Epithelial cell of prostate (primary cell): ENCODE measurements at regions not wholly inside any gene's neighbourhood (a gene's known extent, or its start where the extent isn't known, plus 50 kb on each side); places are given as distances from the start of the nearest gene placed in this dataset.
"Not testable (repeated sequence)": the region's sequence is repeated elsewhere in the genome, so short reads cannot be mapped to it uniquely, and the experiment has no call there.

ENCODE experiments used
- DNase-seq: peaks from one replicate; pipeline ENCODE4 v3.0.0-alpha.2; 2011; ENCODE audit warnings: low read depth, low spot score
- H3K27ac ChIP-seq: fragments of 450-650 bp; 2 replicates; pipeline ENCODE4 v1.5.1; 2017; ENCODE audit warnings: mild to moderate bottlenecking

DNA sequence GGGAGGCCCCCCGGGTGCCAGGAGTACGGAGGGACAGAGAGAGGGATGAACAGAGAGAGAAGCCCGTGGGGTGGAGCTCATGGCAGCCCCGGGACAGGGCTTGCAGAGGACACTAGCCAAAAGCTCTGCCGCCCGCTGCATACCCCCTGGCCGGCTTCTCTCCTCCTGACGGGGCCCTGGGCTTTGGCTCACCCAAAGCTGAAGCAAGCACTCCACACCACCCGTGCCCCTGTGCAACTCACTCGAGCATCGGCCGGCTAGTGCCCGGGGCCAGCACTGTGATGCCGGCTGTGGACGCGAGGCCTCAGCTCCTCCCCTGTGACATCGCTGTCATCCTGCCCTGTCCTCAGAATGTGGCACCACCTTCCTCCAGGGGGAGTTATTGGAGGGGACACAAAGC, 429.6 kb downstream of the BRD1 start:
- no peak for DNase-seq
- no peak overlapping the region for H3K27ac ChIP-seq

GRCh38 chr22:49396817-49397216, 430.9 kb downstream of the BRD1 start:
- no peak for DNase-seq
- no peak overlapping the region for H3K27ac ChIP-seq

- no peak overlapping the region for H3K27ac ChIP-seq
- DNase-seq: no peak
These were observed 432.1 kb downstream of the BRD1 start for GRCh38 chr22:49395617-49396016.

- DNase-seq, H3K27ac ChIP-seq: not testable (repeated sequence)
These were observed 432.6 kb downstream of the BRD1 start for GRCh38 chr22:49395062-49395461.

DNA sequence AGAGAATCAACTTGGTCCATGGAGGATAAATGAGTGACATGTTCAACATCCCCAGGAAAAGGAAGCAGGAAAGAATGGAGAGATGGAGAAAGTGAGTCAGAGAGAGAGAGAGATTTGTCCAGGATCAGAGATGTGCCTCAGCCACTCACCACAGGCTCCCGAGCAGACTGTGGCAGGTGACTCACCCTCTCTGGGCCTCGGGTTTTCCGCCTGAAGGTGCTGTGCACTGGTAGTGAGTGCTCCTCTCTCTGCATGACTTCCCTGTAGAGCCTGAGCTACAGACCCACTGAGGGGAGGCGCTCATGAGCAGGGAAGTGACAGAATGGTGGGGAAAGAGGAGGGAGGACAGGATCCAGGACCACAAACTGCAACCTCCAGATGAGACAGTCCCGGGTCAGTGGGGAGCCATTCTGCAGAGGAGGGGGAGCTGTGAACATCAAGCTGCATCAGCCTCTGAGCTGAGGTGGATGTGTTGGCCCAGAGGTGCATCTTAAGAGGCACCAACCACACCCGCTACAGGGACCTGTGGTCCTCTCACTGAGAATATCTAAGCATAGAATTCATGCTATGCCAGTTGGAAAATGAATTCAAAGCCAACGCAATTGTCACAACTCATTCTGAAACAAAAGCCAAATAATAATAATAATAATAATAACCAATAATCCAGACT, 433.4 kb downstream of the BRD1 start:
- no peak overlapping the region for H3K27ac ChIP-seq
- no peak for DNase-seq

DNA sequence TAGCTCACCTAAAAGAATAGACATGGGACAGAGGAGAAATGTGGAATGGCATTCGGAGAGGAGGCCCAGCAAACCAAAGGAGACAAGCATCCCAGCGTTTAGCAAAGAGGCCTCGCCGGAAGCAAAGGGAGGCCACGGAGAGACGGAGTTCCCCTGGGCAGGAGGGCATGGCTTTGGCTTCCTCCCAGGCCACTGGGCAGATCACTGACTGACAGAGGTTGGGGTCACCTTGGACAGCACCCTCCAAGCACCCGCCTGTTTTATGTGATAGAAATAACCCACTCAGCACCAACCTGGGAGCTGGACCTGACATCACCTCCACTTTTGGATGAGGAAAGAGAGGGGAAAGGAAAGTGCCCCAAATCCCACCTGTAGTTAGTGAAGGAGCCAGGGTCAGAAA, 434.1 kb downstream of the BRD1 start:
- H3K27ac ChIP-seq: no peak overlapping the region
- DNase-seq: no peak

GRCh38 chr22:49392841-49393510, 434.7 kb downstream of the BRD1 start:
- no peak for DNase-seq
- no peak overlapping the region for H3K27ac ChIP-seq

GRCh38 chr22:49392247-49392646, 435.4 kb downstream of the BRD1 start:
- no peak for DNase-seq
- no peak overlapping the region for H3K27ac ChIP-seq

- H3K27ac ChIP-seq: no peak overlapping the region
- no peak for DNase-seq
These were observed 436.2 kb downstream of the BRD1 start for GRCh38 chr22:49391436-49391835.

DNA sequence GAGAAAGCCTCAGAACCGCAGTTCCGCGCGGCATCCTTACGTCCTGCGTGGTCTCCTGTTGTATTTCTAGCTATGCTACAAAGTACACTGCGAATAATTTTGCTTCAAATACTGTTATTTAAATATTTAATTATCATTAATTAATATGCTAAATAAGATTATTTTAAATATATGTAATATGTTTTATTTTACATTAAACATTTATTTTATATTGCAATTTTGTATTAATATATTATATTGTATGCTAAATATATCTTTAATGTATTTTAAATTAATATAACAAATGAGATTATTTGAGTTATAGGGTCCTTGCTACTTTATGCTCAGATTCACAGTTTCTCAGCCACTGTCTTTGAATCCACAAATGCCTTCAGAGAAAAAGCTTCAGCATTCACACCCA, 436.7 kb downstream of the BRD1 start:
- DNase-seq: no peak

GRCh38 chr22:49383909-49384308, 443.8 kb downstream of the BRD1 start:
- H3K27ac ChIP-seq, DNase-seq: not testable (repeated sequence)

More for the DNA sequence above, 436.7 kb downstream of the BRD1 start:
- H3K27ac ChIP-seq: no peak overlapping the region

GRCh38 chr22:49382451-49382735, 445.3 kb downstream of the BRD1 start:
- no peak for DNase-seq
- no peak overlapping the region for H3K27ac ChIP-seq

DNA sequence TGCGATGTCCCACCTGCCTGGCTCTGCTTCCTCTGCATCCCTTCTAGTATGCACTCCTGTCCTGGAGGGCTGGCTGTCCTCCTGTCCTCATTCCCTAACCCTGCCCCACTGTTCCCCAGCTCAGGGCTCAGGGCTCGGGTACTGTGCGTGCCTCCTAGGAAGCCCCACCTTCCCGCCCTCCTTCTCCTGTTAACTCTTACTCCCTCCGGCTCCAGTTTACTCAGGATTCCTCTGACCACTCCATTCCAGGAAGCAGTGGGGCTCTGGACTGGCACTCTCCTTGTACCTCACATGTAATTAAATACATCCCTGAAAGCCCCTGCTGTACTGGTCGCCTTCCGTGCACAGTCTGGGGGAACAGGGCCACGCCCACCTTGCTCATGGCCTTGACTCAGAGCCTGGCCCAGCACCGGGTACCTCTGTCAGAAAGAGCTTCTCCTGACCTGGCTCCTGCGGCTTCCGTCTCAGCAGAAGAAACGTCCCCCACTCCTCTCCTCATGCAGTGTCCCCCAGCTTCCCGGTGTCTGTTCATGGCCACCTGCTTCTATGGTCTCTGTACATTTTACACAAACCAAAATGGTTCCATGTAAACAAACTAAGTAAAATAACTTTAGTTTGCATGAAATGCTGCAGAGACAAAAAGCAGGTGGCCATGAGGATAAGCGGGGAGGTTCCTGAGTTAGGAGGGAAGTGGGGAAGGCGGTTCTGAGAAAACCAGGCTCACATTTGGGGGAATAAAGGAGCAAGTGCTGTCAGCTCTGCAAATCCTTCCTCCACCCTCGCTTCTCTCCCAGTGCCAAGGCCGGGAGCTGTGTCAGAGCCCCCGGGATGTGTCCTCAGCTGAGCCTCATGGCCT, 445.9 kb downstream of the BRD1 start:
- DNase-seq: no peak
- H3K27ac ChIP-seq: no peak overlapping the region

DNA sequence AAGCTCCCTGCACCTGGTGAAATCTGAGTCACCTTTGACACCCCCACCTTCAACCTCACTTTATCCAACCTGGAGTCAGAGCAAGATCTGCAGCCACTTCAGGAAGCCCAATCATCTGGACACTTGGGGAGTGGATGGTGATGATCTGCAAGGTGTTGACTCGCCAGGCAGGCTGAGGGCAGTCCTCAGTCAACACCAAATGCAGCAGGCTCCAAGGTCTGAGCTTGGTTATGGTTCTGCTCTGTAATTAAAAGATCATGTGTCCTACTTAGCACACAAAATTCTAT, 446.9 kb downstream of the BRD1 start:
- H3K27ac ChIP-seq: no peak overlapping the region
- no peak for DNase-seq

DNA sequence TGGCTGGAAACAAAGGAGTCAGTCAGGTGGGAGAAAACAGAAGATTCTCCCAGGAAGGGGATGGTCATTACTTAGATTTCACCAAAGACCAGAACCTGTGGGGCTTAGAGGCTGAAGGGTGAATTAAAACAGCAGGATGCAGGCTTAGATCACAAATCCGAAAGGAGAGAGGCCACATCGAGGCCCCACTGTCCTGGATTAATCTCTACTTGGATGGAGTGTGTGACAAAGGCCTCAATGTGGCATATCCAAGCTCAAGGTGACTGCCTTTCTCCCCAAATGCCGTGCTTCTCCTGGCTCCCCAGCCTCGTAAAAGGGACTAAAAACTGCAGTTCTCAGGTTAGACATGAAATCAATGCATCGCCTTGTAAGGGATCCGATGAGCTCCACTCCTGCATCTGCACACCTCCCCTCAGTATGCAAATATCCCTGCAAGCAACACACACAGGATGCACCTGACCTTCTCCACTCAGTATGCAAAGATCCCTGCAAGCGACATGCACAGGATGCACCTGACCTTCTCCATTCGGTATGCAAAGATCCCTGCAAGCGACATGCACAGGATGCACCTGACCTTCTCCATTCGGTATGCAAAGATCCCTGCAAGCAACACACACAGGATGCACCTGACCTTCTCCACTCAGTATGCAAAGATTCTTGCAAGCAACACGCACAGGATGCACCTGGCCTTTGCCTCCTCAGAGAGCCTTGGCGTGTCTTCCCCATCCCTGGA, 447.4 kb downstream of the BRD1 start:
- DNase-seq: no peak
- no peak overlapping the region for H3K27ac ChIP-seq

DNA sequence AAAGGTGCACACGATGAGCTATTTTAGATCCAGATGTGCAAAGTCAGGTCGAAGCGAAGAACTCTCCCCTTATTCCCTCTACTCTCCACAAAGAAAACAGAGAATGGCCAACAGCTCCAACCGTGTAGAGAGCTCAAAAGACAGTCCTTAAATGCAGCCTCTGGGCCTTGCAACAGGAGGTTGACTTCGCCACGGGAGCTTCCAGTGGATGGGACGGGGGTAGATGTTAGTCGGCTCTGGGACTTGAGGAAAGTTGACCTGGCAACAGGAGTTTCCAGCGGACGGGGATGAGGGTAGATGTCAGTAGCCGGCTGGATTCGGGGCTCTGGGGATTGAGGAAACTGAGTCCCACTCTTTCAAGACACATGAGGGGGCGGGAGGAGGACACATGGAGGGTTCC, 450.4 kb downstream of the BRD1 start:
- H3K27ac ChIP-seq: no peak overlapping the region
- DNase-seq: no peak

GRCh38 chr22:49373801-49374226, 453.9 kb downstream of the BRD1 start:
- no peak overlapping the region for H3K27ac ChIP-seq
- DNase-seq: no peak

GRCh38 chr22:49373289-49373666, 454.4 kb downstream of the BRD1 start:
- no peak for DNase-seq
- no peak overlapping the region for H3K27ac ChIP-seq

DNA sequence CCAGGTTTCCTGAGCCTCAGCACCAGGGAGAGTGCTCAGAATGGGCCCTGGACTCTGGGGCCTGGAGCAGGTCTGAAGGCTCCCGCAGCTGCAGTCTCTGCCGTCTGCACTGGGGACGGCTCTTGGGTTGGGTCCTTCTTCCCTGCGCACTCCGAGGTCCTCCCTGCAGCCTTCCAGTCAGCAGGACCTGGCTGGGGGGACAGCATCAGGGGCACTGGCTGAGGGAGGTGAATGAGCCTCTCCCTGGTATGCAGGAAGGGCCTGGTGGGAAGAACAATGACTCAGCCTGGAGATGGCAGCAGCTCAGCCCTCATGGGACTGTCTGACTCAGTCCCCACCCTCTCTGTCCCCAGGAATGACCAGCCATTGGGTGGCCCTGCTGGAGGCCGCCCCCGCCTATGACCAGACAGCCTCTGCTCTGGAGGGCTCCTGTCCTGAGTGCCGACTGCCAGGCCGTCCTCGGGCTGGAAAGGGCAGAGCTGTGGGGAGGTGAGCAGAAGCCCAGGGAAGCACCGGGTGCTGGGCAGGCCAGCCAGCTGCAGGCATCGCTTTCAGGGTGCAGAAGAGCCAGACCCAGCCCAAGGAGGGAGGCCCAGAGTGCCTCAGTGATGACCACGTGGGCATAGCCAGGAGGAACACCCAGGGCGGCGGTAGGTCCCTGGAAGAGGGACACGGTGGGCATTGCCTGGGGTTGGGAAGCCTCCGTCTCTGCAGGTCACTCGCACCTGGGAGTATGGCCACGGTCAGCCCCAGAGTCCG, 455.0 kb downstream of the BRD1 start:
- DNase-seq: no peak

DNA sequence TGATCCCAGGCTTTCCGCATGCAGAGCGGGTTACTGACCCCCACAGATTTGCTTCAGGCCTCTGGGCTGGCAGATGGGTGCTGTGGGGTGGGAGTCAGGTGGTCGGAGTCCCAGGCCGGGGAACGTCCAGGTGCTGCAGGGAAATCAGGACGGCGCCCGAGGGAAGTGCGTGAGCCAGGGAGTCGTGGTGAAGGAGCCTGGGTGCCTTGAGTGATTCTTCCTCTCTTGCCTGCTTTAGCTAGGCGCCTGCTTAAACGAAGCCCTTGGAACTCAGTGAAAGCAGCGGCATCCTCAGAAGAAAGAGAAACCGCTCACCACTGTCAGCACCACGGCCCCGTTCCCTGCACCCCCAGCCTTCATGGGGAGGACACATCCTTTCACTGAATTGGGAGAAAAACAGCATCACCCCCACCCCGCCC, 455.6 kb downstream of the BRD1 start:
- no peak for DNase-seq
- H3K27ac ChIP-seq: no peak overlapping the region

More for the DNA sequence above, 455.0 kb downstream of the BRD1 start:
- H3K27ac ChIP-seq: no peak overlapping the region
